ENCODE measurements at regions not wholly inside any gene's neighbourhood (a gene's known extent, or its start where the extent isn't known, plus 50 kb on each side); places are given as distances from the start of the nearest gene placed in this dataset.

DNA sequence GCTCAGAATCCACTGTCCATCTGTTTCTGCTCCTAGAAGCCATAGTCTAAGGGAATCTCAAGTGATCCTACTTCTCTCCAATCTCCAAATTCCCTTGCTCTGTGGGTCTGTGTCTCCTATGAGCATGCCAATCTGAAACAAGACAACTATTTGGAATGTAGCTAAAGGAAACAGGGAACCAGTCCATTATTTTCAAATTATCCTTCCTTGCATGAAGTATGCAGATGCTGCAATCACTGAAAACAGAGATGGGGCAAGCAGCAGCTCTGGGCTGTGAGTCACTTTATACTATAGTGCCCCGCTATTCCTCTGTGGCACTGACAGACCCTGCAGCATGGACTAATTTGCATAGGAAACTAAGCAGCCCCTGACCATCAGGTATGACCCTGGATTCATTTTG is 76.9 kb upstream of the PRSS58 start:
- TF ChIP-seq, protein P1, sequence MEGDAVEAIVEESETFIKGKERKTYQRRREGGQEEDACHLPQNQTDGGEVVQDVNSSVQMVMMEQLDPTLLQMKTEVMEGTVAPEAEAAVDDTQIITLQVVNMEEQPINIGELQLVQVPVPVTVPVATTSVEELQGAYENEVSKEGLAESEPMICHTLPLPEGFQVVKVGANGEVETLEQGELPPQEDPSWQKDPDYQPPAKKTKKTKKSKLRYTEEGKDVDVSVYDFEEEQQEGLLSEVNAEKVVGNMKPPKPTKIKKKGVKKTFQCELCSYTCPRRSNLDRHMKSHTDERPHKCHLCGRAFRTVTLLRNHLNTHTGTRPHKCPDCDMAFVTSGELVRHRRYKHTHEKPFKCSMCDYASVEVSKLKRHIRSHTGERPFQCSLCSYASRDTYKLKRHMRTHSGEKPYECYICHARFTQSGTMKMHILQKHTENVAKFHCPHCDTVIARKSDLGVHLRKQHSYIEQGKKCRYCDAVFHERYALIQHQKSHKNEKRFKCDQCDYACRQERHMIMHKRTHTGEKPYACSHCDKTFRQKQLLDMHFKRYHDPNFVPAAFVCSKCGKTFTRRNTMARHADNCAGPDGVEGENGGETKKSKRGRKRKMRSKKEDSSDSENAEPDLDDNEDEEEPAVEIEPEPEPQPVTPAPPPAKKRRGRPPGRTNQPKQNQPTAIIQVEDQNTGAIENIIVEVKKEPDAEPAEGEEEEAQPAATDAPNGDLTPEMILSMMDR (IDR thresholded peaks at IDR 0.05) = no peak
- no peak for TF ChIP-seq ZFX (IDR thresholded peaks at IDR 0.05; ENCODE audit: borderline replicate concordance)

All from 22Rv1 (cell line).